Rectal smooth muscle tissue (tissue), 1 donor: ENCODE measurements at regions not wholly inside any gene's neighbourhood (a gene's known extent, or its start where the extent isn't known, plus 50 kb on each side); places are given as distances from the start of the nearest gene placed in this dataset.

Source experiments
- H3K27ac ChIP-seq: one replicate; pipeline ENCODE4 v1.7.0; 2013; ENCODE audit warnings: low read depth, low read length, inconsistent platforms
- H3K27me3 ChIP-seq: one replicate; pipeline ENCODE4 v1.7.0; 2013; ENCODE audit warnings: low read length; ENCODE audit not compliant: control insufficient read depth, insufficient read depth
- H3K36me3 ChIP-seq: one replicate; pipeline ENCODE4 v1.7.0; 2013; ENCODE audit warnings: low read length; ENCODE audit not compliant: control insufficient read depth, insufficient read depth
- H3K4me1 ChIP-seq: one replicate; pipeline ENCODE4 v1.7.0; 2013; ENCODE audit warnings: low read length; ENCODE audit not compliant: control insufficient read depth, insufficient read depth
- H3K4me3 ChIP-seq: one replicate; pipeline ENCODE4 v1.7.0; 2013; ENCODE audit warnings: low read length
- H3K9ac ChIP-seq: one replicate; pipeline ENCODE4 v1.7.0; 2013; ENCODE audit warnings: low read length

GRCh38 chr15:93178371-93178770, 89.4 kb upstream of the RGMA start:
- no peak overlapping the region for H3K4me3 ChIP-seq
- H3K9ac ChIP-seq, result no peak overlapping the region
- peaks cover 4% of the 10 kb centered on the region for H3K4me1 ChIP-seq
- no peak overlapping the region for H3K27ac ChIP-seq
- no peaks in the 10 kb centered on the region for H3K36me3 ChIP-seq
- H3K27me3 ChIP-seq, result no peaks in the 10 kb centered on the region

- no peak overlapping the region for H3K9ac ChIP-seq
- no peak overlapping the region for H3K4me3 ChIP-seq
- no peaks in the 10 kb centered on the region for H3K36me3 ChIP-seq
- H3K27me3 ChIP-seq, result no peaks in the 10 kb centered on the region
- peaks cover 4% of the 10 kb centered on the region for H3K4me1 ChIP-seq
- H3K27ac ChIP-seq, result no peak overlapping the region
These were observed 87.1 kb upstream of the RGMA start for GRCh38 chr15:93176065-93176464.

- peaks cover 4% of the 10 kb centered on the region for H3K4me1 ChIP-seq
- no peak overlapping the region for H3K27ac ChIP-seq
- H3K36me3 ChIP-seq, result no peaks in the 10 kb centered on the region
- H3K9ac ChIP-seq, result no peak overlapping the region
- H3K4me3 ChIP-seq, result no peak overlapping the region
- H3K27me3 ChIP-seq, result no peaks in the 10 kb centered on the region
These were observed 85.8 kb upstream of the RGMA start for GRCh38 chr15:93174836-93175235.

GRCh38 chr15:93173369-93173768, 84.4 kb upstream of the RGMA start:
- Histone ChIP-seq H3K4me1 (no peaks in the 10 kb centered on the region), H3K27me3 (no peaks in the 10 kb centered on the region), H3K27ac (no peak overlapping the region)

GRCh38 chr15:93171476-93171875, 82.5 kb upstream of the RGMA start:
- H3K27ac ChIP-seq, result no peak overlapping the region
- no peaks in the 10 kb centered on the region for H3K27me3 ChIP-seq
- no peak overlapping the region for H3K9ac ChIP-seq
- H3K4me3 ChIP-seq, result no peak overlapping the region
- no peaks in the 10 kb centered on the region for H3K4me1 ChIP-seq
- H3K36me3 ChIP-seq, result no peaks in the 10 kb centered on the region

More at GRCh38 chr15:93173369-93173768, 84.4 kb upstream of the RGMA start:
- Histone ChIP-seq H3K36me3 (no peaks in the 10 kb centered on the region), H3K4me3 (no peak overlapping the region), H3K9ac (no peak overlapping the region)

GRCh38 chr15:93170329-93170728, 81.3 kb upstream of the RGMA start:
- no peak overlapping the region for H3K9ac ChIP-seq
- H3K36me3 ChIP-seq, result no peaks in the 10 kb centered on the region
- H3K27me3 ChIP-seq, result no peaks in the 10 kb centered on the region
- no peaks in the 10 kb centered on the region for H3K4me1 ChIP-seq
- H3K27ac ChIP-seq, result no peak overlapping the region
- H3K4me3 ChIP-seq, result no peak overlapping the region

GRCh38 chr15:93168910-93169309, 79.9 kb upstream of the RGMA start:
- H3K27ac ChIP-seq, result no peak overlapping the region
- H3K9ac ChIP-seq, result no peak overlapping the region
- H3K36me3 ChIP-seq, result no peaks in the 10 kb centered on the region
- no peak overlapping the region for H3K4me3 ChIP-seq
- H3K4me1 ChIP-seq, result no peaks in the 10 kb centered on the region
- H3K27me3 ChIP-seq, result no peaks in the 10 kb centered on the region

GRCh38 chr15:93167291-93167690, 78.3 kb upstream of the RGMA start:
- H3K4me3 ChIP-seq, result no peak overlapping the region
- H3K9ac ChIP-seq, result no peak overlapping the region
- no peaks in the 10 kb centered on the region for H3K36me3 ChIP-seq
- H3K27me3 ChIP-seq, result no peaks in the 10 kb centered on the region
- no peaks in the 10 kb centered on the region for H3K4me1 ChIP-seq
- no peak overlapping the region for H3K27ac ChIP-seq

- no peak overlapping the region for H3K9ac ChIP-seq
These were observed 77.7 kb upstream of the RGMA start for GRCh38 chr15:93166675-93167074.

GRCh38 chr15:93165734-93166470, 76.9 kb upstream of the RGMA start:
- no peaks in the 10 kb centered on the region for H3K36me3 ChIP-seq
- H3K4me3 ChIP-seq, result no peak overlapping the region
- H3K4me1 ChIP-seq, result no peaks in the 10 kb centered on the region
- no peak overlapping the region for H3K9ac ChIP-seq
- H3K27me3 ChIP-seq, result no peaks in the 10 kb centered on the region
- no peak overlapping the region for H3K27ac ChIP-seq

More at GRCh38 chr15:93166675-93167074, 77.7 kb upstream of the RGMA start:
- Histone ChIP-seq H3K36me3 (no peaks in the 10 kb centered on the region), H3K4me3 (no peak overlapping the region), H3K27me3 (no peaks in the 10 kb centered on the region), H3K4me1 (no peaks in the 10 kb centered on the region), H3K27ac (no peak overlapping the region)

GRCh38 chr15:93164409-93164808, 75.4 kb upstream of the RGMA start:
- no peaks in the 10 kb centered on the region for H3K4me1 ChIP-seq
- no peak overlapping the region for H3K4me3 ChIP-seq
- no peak overlapping the region for H3K9ac ChIP-seq
- H3K36me3 ChIP-seq, result no peaks in the 10 kb centered on the region
- H3K27ac ChIP-seq, result no peak overlapping the region
- H3K27me3 ChIP-seq, result no peaks in the 10 kb centered on the region

- H3K4me1 ChIP-seq, result no peaks in the 10 kb centered on the region
- H3K36me3 ChIP-seq, result no peaks in the 10 kb centered on the region
- H3K4me3 ChIP-seq, result no peak overlapping the region
- no peak overlapping the region for H3K9ac ChIP-seq
- no peak overlapping the region for H3K27ac ChIP-seq
- H3K27me3 ChIP-seq, result no peaks in the 10 kb centered on the region
These were observed 73.5 kb upstream of the RGMA start for GRCh38 chr15:93162560-93162959.

GRCh38 chr15:93159930-93160329, 70.9 kb upstream of the RGMA start:
- H3K9ac ChIP-seq, result no peak overlapping the region
- no peaks in the 10 kb centered on the region for H3K36me3 ChIP-seq
- H3K4me3 ChIP-seq, result no peak overlapping the region
- no peak overlapping the region for H3K27ac ChIP-seq
- H3K4me1 ChIP-seq, result no peaks in the 10 kb centered on the region
- H3K27me3 ChIP-seq, result no peaks in the 10 kb centered on the region
